H1 (cell line): ENCODE measurements at regions not wholly inside any gene's neighbourhood (a gene's known extent, or its start where the extent isn't known, plus 50 kb on each side); places are given as distances from the start of the nearest gene placed in this dataset.

Experiments
- CTCF ChIA-PET: fragments of 300-600 bp; sonication (Branson Sonifier 250); formaldehyde crosslinking; loops from one replicate; lab custom pipeline; 2021; ENCODE audit not compliant: partially characterized antibody; lab: Charles Lee
- POLR2A ChIA-PET: fragments of 300-600 bp; sonication (Branson Sonifier 250); formaldehyde crosslinking; loops from one replicate; lab custom pipeline; 2021; ENCODE audit warnings: inconsistent platforms; ENCODE audit not compliant: partially characterized antibody; lab: Charles Lee
- DNase-seq, 2 experiments: peaks; one replicate each; pipeline versions ENCODE4 v3.0.0 to v3.0.0-alpha.2; 2010 to 2022; ENCODE audit warnings: low spot score in 2 of 2, low read depth in 1 of 2, mixed read lengths in 1 of 2
- FAIRE-seq: peaks from 2 replicates; lab custom pipeline; 2011; peaks lifted over from hg19 to GRCh38; lab: Jason Lieb, UNC
- H2AFZ ChIP-seq: 2 replicates; pipeline ENCODE4 v1.8.1; 2012; ENCODE audit warnings: low read length, inconsistent platforms
- H2AK5ac ChIP-seq: 2 replicates; pipeline ENCODE4 v1.6.1; 2013; ENCODE audit warnings: low read depth, low read length
- H2BK120ac ChIP-seq: replicated peaks from 2 replicates; pipeline ENCODE3; 2013; ENCODE audit warnings: low read depth, low read length, inconsistent platforms
- H2BK12ac ChIP-seq: 2 replicates; pipeline ENCODE4 v1.6.1; 2013; ENCODE audit warnings: low read depth, low read length
- H2BK15ac ChIP-seq: 2 replicates; pipeline ENCODE4 v1.6.1; 2013; ENCODE audit warnings: low read length
- H2BK20ac ChIP-seq: 2 replicates; pipeline ENCODE4 v1.6.1; 2013; ENCODE audit warnings: low read length
- H2BK5ac ChIP-seq: 2 replicates; pipeline ENCODE4 v1.6.1; 2013; ENCODE audit warnings: low read depth, low read length
- H3K14ac ChIP-seq: 2 replicates; pipeline ENCODE4 v1.6.1; 2013; ENCODE audit warnings: inconsistent platforms; ENCODE audit not compliant: insufficient read length
- H3K18ac ChIP-seq: 2 replicates; pipeline ENCODE4 v1.6.1; 2013; ENCODE audit warnings: low read length; ENCODE audit errors: extremely low read depth
- H3K23ac ChIP-seq: 2 replicates; pipeline ENCODE4 v1.6.1; 2013; ENCODE audit warnings: inconsistent platforms; ENCODE audit not compliant: insufficient read length
- H3K23me2 ChIP-seq: 2 replicates; pipeline ENCODE4 v1.6.1; 2013; ENCODE audit warnings: low read depth, low read length
- H3K27ac ChIP-seq: 2 replicates; pipeline ENCODE4 v1.6.1; 2011; ENCODE audit warnings: low read depth, low read length, inconsistent platforms
- H3K27me3 ChIP-seq, 4 experiments: replicated peaks in 1 of 4; 1 replicate in 1 of 4; 2 replicates in 3 of 4; pipeline versions ENCODE4 v1.6.1 to v1.8.1; 2011 to 2013; ENCODE audit warnings: low read length in 3 of 4, mild to moderate bottlenecking in 3 of 4, inconsistent platforms in 2 of 4, mixed read lengths in 2 of 4, moderate library complexity in 1 of 4; ENCODE audit not compliant: control insufficient read depth in 3 of 4, insufficient read depth in 3 of 4; ENCODE audit errors: extremely low read depth in 1 of 4
- H3K36me3 ChIP-seq, 4 experiments: 2 replicates each; pipeline versions ENCODE4 v1.6.1 to v1.8.1; 2011 to 2013; ENCODE audit warnings: mild to moderate bottlenecking in 4 of 4, low read length in 3 of 4, moderate library complexity in 2 of 4, control low read depth in 1 of 4, inconsistent platforms in 1 of 4; ENCODE audit not compliant: insufficient read depth in 4 of 4, control insufficient read depth in 2 of 4
- H3K4ac ChIP-seq: replicated peaks from 2 replicates; pipeline ENCODE3; 2013; ENCODE audit warnings: low read length, low read depth, mixed read lengths, inconsistent platforms; ENCODE audit not compliant: insufficient read length
- H3K4me1 ChIP-seq, 4 experiments: replicated peaks in 1 of 4; 1 replicate in 1 of 4; 2 replicates in 3 of 4; pipeline versions ENCODE4 v1.6.1 to v1.8.1; 2011 to 2013; ENCODE audit warnings: low read length in 3 of 4, inconsistent platforms in 2 of 4, mixed read lengths in 1 of 4; ENCODE audit not compliant: insufficient read depth in 4 of 4, control insufficient read depth in 3 of 4
- H3K4me2 ChIP-seq, 2 experiments: 2 replicates each; pipeline versions ENCODE4 v1.6.1 to v1.8.1; 2011 to 2013; ENCODE audit warnings: low read depth in 2 of 2, low read length in 2 of 2, control low read depth in 1 of 2, inconsistent platforms in 1 of 2, mild to moderate bottlenecking in 1 of 2; ENCODE audit not compliant: insufficient read depth in 1 of 2
- H3K4me3 ChIP-seq, 4 experiments: fragments of 200-600, 300-600 bp in 1 of 4; sonication (generic), shearing (Covaris generic), sonication (Bioruptor Twin) in 1 of 4; 2 replicates each; pipeline versions ENCODE4 v1.5.1 to v1.8.1; 2011 to 2016; ENCODE audit warnings: low read length in 4 of 4, low read depth in 3 of 4, control low read depth in 2 of 4, inconsistent platforms in 2 of 4, mild to moderate bottlenecking in 2 of 4, mixed read lengths in 1 of 4, moderate library complexity in 1 of 4; ENCODE audit not compliant: insufficient read depth in 2 of 4; ENCODE audit errors: extremely low read depth in 1 of 4
- H3K56ac ChIP-seq: replicated peaks from 2 replicates; pipeline ENCODE3; 2013; ENCODE audit warnings: low read depth, mild to moderate bottlenecking, mixed read lengths, low read length, inconsistent platforms; ENCODE audit not compliant: insufficient read length
- H3K79me1 ChIP-seq: 2 replicates; pipeline ENCODE4 v1.6.1; 2013; ENCODE audit warnings: low read depth, low read length, control low read depth
- H3K79me2 ChIP-seq, 2 experiments: 2 replicates each; pipeline versions ENCODE4 v1.6.1 to v1.8.1; 2012 to 2013; ENCODE audit warnings: low read length in 2 of 2, mild to moderate bottlenecking in 2 of 2, inconsistent platforms in 1 of 2; ENCODE audit not compliant: insufficient read depth in 2 of 2, control insufficient read depth in 1 of 2
- H3K9ac ChIP-seq, 4 experiments: replicated peaks in 1 of 4; 1 replicate in 1 of 4; 2 replicates in 3 of 4; pipeline versions ENCODE4 v1.6.1 to v1.8.1; 2011 to 2013; ENCODE audit warnings: low read depth in 3 of 4, low read length in 3 of 4, control low read depth in 2 of 4, mild to moderate bottlenecking in 2 of 4, moderate library complexity in 2 of 4, inconsistent platforms in 1 of 4; ENCODE audit errors: extremely low read depth in 1 of 4
- H3K9me3 ChIP-seq, 2 experiments: 2 replicates each; pipeline versions ENCODE4 v1.6.1 to v1.8.1; 2012 to 2013; ENCODE audit warnings: mild to moderate bottlenecking in 2 of 2, moderate library complexity in 2 of 2, control low read depth in 1 of 2, inconsistent platforms in 1 of 2, low read depth in 1 of 2, low read length in 1 of 2, mixed read lengths in 1 of 2; ENCODE audit not compliant: insufficient read depth in 2 of 2
- H4K20me1 ChIP-seq, 2 experiments: replicated peaks in 1 of 2; 2 replicates each; pipeline versions ENCODE3 to v1.8.1; 2011 to 2013; ENCODE audit warnings: inconsistent platforms in 2 of 2, low read length in 2 of 2, mild to moderate bottlenecking in 1 of 2; ENCODE audit not compliant: insufficient read depth in 2 of 2, control insufficient read depth in 1 of 2
- H4K5ac ChIP-seq: 2 replicates; pipeline ENCODE4 v1.6.1; 2013; ENCODE audit warnings: low read length, low read depth, mixed read lengths, inconsistent platforms; ENCODE audit not compliant: insufficient read length
- H4K8ac ChIP-seq: 2 replicates; pipeline ENCODE4 v1.8.0; 2013; ENCODE audit warnings: mild to moderate bottlenecking, moderate library complexity, low read length, inconsistent platforms; ENCODE audit not compliant: insufficient read depth; ENCODE audit errors: extremely low read depth
- H4K91ac ChIP-seq: replicated peaks from 2 replicates; pipeline ENCODE3; 2013; ENCODE audit warnings: low read length, mixed read lengths, inconsistent platforms; ENCODE audit not compliant: insufficient read length
- ASH2L ChIP-seq: fragments of 200-600, 300-600 bp; sonication (generic); IDR thresholded peaks from one replicate; pipeline ENCODE4 v1.7.1; 2017; ENCODE audit warnings: low read length
- JUN ChIP-seq: IDR thresholded peaks from 2 replicates; pipeline ENCODE4 v1.6.1; 2011; ENCODE audit warnings: low read depth, mild to moderate bottlenecking, improper control_type of control experiment, low read length
- WGBS, 2 experiments: shearing (Covaris generic) in 1 of 2; methylation state at CpG; one replicate each; pipeline versions ENCODE4 v1.1.6 to v1.1.7; 2013 to 2015; ENCODE audit warnings: low lambda C conversion rate in 2 of 2, mixed read lengths in 2 of 2, inconsistent platforms in 1 of 2, low coverage in 1 of 2, missing lambda C conversion rate in 1 of 2; ENCODE audit not compliant: insufficient replicate concordance in 2 of 2, insufficient coverage in 1 of 2, insufficient read length in 1 of 2; ENCODE audit errors: extremely low coverage in 1 of 2, missing lambda C conversion rate in 1 of 2; 5-methylcytosine and 5-hydroxymethylcytosine counted together

- Histone ChIP-seq H3K79me2 (no peaks in the 10 kb centered on the region), H2AK5ac (no peak overlapping the region), H3K4ac (no peak overlapping the region), H3K27ac (no peak overlapping the region; the same call in 1 of the 2 replicates), H4K5ac (no peak overlapping the region), H2BK120ac (no peak overlapping the region), H3K27me3 (no peaks in the 10 kb centered on the region), H2BK15ac (no peak overlapping the region), H4K8ac (no peak overlapping the region), H3K23ac (no peak overlapping the region), H4K20me1 (no peaks in the 10 kb centered on the region), H2BK12ac (no peak overlapping the region; the same call in 1 of the 2 replicates), H3K4me2 (peak overlapping the region; percentile 8 to 37; a peak in 2 of 4 replicates), H4K91ac (no peak overlapping the region), H3K4me3 (no peak overlapping the region), H3K56ac (no peak overlapping the region), H3K18ac (no peak overlapping the region; the same call in 1 of the 2 replicates), H3K79me1 (no peaks in the 10 kb centered on the region), H3K4me1 (peaks cover 0 to 4% (median 2%) of the 10 kb centered on the region in 4 experiments; a peak in 5 of 7 replicates), H2AFZ (peak overlapping the region; percentile 71; the same call in 1 of the 2 replicates), H2BK20ac (no peak overlapping the region), H2BK5ac (0 out of 2 replicates have a peak overlapping the region, but pooled peaks have one; percentile 41), H3K9ac (no peak overlapping the region; a peak in 2 of 7 replicates), H3K9me3 (no peaks in the 10 kb centered on the region), H3K23me2 (no peaks in the 10 kb centered on the region), H3K36me3 (no peaks in the 10 kb centered on the region), H3K14ac (no peak overlapping the region)
- peak; percentile 44 for TF ChIP-seq ASH2L
- no peak for TF ChIP-seq JUN
- FAIRE-seq: peak; percentile 7
- WGBS, 2 experiments: 69% methylated on average over 10 of the region's 10 CpGs; no CpG with 5 or more reads in 1 of the 2 experiments
- ChIA-PET CTCF (interaction anchor here (0.5 to 2.2 kb wide), 9 partner anchors 10 to 430 kb away, joined by 3 to 9 read pairs (median 3); no protein-coding TSS in a partner anchor), POLR2A (no interaction called here)
- peak; percentile 27 to 57 for DNase-seq
Observed at GRCh38 chr2:49210191-49210590, 55.9 kb upstream of the FSHR start.
